Neutrophil (primary cell): ENCODE measurements at regions not wholly inside any gene's neighbourhood (a gene's known extent, or its start where the extent isn't known, plus 50 kb on each side); places are given as distances from the start of the nearest gene placed in this dataset.

Experiments used
- H3K27ac ChIP-seq: fragments of 200-600 bp; sonication (generic); 2 replicates; pipeline ENCODE4 v1.5.1; 2016; ENCODE audit warnings: mild to moderate bottlenecking, moderate library complexity
- H3K27me3 ChIP-seq: fragments of 200-600 bp; sonication (generic); 2 replicates; pipeline ENCODE4 v1.6.0; 2016; ENCODE audit warnings: mild to moderate bottlenecking
- H3K36me3 ChIP-seq: fragments of 200-600 bp; sonication (generic); 2 replicates; pipeline ENCODE4 v1.5.1; 2017
- H3K4me1 ChIP-seq, 2 experiments: fragments of 200-600 bp in 1 of 2; sonication (generic) in 1 of 2; 1 replicate in 1 of 2; 2 replicates in 1 of 2; pipeline versions ENCODE4 v1.5.1 to v1.6.1; 2013 to 2016; ENCODE audit warnings: low read depth in 1 of 2, low read length in 1 of 2, mild to moderate bottlenecking in 1 of 2, moderate library complexity in 1 of 2; ENCODE audit not compliant: control insufficient read depth in 1 of 2, insufficient read depth in 1 of 2
- H3K4me3 ChIP-seq, 2 experiments: fragments of 200-600 bp in 1 of 2; sonication (generic) in 1 of 2; 1 replicate in 1 of 2; 2 replicates in 1 of 2; pipeline ENCODE4 v1.5.1; 2013 to 2016; ENCODE audit warnings: low read depth in 1 of 2, low read length in 1 of 2, mild to moderate bottlenecking in 1 of 2, moderate library complexity in 1 of 2
- H3K9me3 ChIP-seq: fragments of 200-600 bp; sonication (generic); 2 replicates; pipeline ENCODE4 v1.5.1; 2016
- TF ChIP-seq, protein P1 (sequence below): fragments of 200-600 bp; sonication (generic); IDR thresholded peaks from 2 replicates; pipeline ENCODE4 v1.5.1; 2016; ENCODE audit warnings: antibody characterized with exemption

GRCh38 chr19:28949027-28949426, 263.9 kb downstream of the UQCRFS1 start:
- Histone ChIP-seq H3K36me3 (no peaks in the 10 kb centered on the region), H3K27ac (no peak overlapping the region), H3K4me3 (no peak overlapping the region), H3K27me3 (no peaks in the 10 kb centered on the region), H3K4me1 (no peaks in the 10 kb centered on the region), H3K9me3 (no peaks in the 10 kb centered on the region)
- TF ChIP-seq, protein P1, sequence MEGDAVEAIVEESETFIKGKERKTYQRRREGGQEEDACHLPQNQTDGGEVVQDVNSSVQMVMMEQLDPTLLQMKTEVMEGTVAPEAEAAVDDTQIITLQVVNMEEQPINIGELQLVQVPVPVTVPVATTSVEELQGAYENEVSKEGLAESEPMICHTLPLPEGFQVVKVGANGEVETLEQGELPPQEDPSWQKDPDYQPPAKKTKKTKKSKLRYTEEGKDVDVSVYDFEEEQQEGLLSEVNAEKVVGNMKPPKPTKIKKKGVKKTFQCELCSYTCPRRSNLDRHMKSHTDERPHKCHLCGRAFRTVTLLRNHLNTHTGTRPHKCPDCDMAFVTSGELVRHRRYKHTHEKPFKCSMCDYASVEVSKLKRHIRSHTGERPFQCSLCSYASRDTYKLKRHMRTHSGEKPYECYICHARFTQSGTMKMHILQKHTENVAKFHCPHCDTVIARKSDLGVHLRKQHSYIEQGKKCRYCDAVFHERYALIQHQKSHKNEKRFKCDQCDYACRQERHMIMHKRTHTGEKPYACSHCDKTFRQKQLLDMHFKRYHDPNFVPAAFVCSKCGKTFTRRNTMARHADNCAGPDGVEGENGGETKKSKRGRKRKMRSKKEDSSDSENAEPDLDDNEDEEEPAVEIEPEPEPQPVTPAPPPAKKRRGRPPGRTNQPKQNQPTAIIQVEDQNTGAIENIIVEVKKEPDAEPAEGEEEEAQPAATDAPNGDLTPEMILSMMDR = no peak

DNA sequence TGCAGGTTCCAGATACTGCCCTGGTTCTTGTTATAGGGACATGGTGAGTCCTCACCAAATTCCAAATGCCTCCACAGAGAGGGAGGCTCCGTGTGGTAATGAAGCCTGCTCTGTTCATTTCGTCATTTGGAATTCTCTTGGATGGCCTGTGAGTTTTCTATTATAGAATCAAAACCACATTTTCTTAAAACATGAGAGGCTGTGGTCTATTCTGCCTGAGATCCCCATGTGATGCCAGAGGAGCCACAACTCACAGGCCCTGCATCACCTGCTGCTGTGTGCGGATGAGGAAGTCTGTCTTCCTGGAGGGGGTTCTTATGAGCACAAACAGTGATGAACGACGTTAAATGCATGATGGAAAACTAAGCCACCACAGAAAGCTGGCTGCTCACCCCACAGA, 264.4 kb downstream of the UQCRFS1 start:
- TF ChIP-seq, protein P1 = no peak
- Histone ChIP-seq H3K4me3 (no peak overlapping the region), H3K9me3 (no peaks in the 10 kb centered on the region), H3K36me3 (no peaks in the 10 kb centered on the region), H3K27me3 (no peaks in the 10 kb centered on the region), H3K4me1 (no peaks in the 10 kb centered on the region), H3K27ac (no peak overlapping the region)

DNA sequence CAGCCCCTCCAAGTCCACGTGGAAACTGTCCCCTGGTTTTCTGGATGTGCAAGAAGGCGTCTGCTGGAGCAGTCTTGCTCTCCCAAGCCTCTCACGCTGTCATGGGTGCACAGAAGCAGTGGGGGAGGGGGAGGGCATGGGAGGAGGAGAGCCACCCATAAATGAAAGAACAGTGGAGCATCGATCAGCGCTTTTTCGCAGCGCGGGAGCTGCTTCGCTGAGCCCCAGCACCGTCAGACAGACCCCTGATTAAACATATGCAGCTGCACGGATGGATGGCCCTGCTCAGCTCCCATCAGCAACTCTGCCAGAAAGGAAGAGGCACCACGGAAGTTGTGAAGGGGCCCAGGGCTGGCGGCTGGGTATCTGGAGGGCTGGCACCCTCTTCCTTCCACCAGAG, 264.9 kb downstream of the UQCRFS1 start:
- Histone ChIP-seq H3K36me3 (no peaks in the 10 kb centered on the region), H3K27me3 (no peaks in the 10 kb centered on the region), H3K4me1 (no peaks in the 10 kb centered on the region), H3K9me3 (no peaks in the 10 kb centered on the region), H3K4me3 (no peak overlapping the region), H3K27ac (no peak overlapping the region)
- TF ChIP-seq, protein P1 = no peak

DNA sequence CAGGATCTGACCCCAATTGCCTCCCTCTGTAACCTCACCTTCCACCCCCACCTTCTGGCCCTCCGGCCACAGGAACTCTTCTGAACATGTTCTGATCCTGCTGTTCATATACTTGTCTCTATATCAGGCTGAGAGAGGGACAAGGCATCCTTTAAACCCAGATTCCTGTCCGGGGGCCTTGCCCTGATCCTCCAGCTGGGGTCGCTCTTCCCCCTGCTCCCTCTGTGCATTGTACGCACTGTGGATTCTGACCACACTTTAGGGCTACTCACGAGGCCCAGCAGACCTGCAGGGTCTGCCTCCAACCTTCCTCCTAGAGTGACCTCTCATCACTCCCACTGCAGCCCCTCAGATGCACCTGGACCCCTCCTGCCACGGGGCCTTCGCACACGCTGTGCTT, 269.3 kb downstream of the UQCRFS1 start:
- no peaks in the 10 kb centered on the region for H3K27me3 ChIP-seq
- H3K27ac ChIP-seq = no peak overlapping the region
- TF ChIP-seq, protein P1 = no peak
- no peak overlapping the region for H3K4me3 ChIP-seq
- no peaks in the 10 kb centered on the region for H3K36me3 ChIP-seq
- no peaks in the 10 kb centered on the region for H3K9me3 ChIP-seq
- H3K4me1 ChIP-seq = no peaks in the 10 kb centered on the region

- H3K4me1 ChIP-seq = no peaks in the 10 kb centered on the region
- no peak overlapping the region for H3K27ac ChIP-seq
- TF ChIP-seq, protein P1 = no peak
- no peaks in the 10 kb centered on the region for H3K9me3 ChIP-seq
- H3K4me3 ChIP-seq = no peak overlapping the region
- no peaks in the 10 kb centered on the region for H3K36me3 ChIP-seq
- H3K27me3 ChIP-seq = no peaks in the 10 kb centered on the region
These were observed 271.1 kb downstream of the UQCRFS1 start for GRCh38 chr19:28941833-28942232.
